Heart left ventricle (tissue), 16 donors: ENCODE measurements at regions not wholly inside any gene's neighbourhood (a gene's known extent, or its start where the extent isn't known, plus 50 kb on each side); places are given as distances from the start of the nearest gene placed in this dataset.
A peak's percentile ranks its signal among the peaks of the same experiment; 100 is the strongest.
"Not testable (repeated sequence)": the region's sequence is repeated elsewhere in the genome, so short reads cannot be mapped to it uniquely, and the experiment has no call there.

Experiments
- ATAC-seq, 4 donors: fragments of 200-7000 bp; cut with Tn5 transposase; one replicate each; pipeline ENCODE4 v1.9.1; 2020 to 2022; ENCODE audit warnings: moderate library complexity in 4 of 4, mild to moderate bottlenecking in 3 of 4, moderate number of reproducible peaks in 1 of 4
- DNase-seq, 5 donors: peaks; one replicate each; pipeline ENCODE4 v3.0.0-alpha.2; 2020
- H3K27ac ChIP-seq, 12 donors: fragments of 200-600 bp; sonication (generic) in 4 of 12; one replicate each; pipeline versions ENCODE4 v1.5.0 to v1.8.0; 2016 to 2022; ENCODE audit warnings: mild to moderate bottlenecking in 2 of 12
- H3K27me3 ChIP-seq, 9 donors: fragments of 200-600 bp; sonication (generic) in 2 of 9; one replicate each; pipeline versions ENCODE4 v1.5.1 to v1.8.0; 2016 to 2022; ENCODE audit warnings: mild to moderate bottlenecking in 3 of 9
- H3K36me3 ChIP-seq, 9 donors: fragments of 200-600 bp; sonication (generic) in 2 of 9; one replicate each; pipeline versions ENCODE4 v1.5.0 to v1.8.0; 2018 to 2022; ENCODE audit warnings: mild to moderate bottlenecking in 2 of 9
- H3K4me1 ChIP-seq, 12 donors: fragments of 200-600 bp; sonication (generic) in 4 of 12; one replicate each; pipeline versions ENCODE4 v1.5.0 to v1.8.0; 2016 to 2022; ENCODE audit warnings: mild to moderate bottlenecking in 3 of 12
- H3K4me3 ChIP-seq, 12 donors: fragments of 200-600 bp; sonication (generic) in 4 of 12; one replicate each; pipeline versions ENCODE4 v1.5.0 to v1.8.0; 2017 to 2022; ENCODE audit warnings: mild to moderate bottlenecking in 9 of 12, moderate library complexity in 4 of 12
- H3K9me3 ChIP-seq, 12 donors: fragments of 200-600 bp; sonication (generic) in 4 of 12; one replicate each; pipeline versions ENCODE4 v1.5.0 to v1.8.0; 2016 to 2022; ENCODE audit warnings: mild to moderate bottlenecking in 1 of 12
- CTCF ChIP-seq, 12 donors: fragments of 200-600 bp; sonication (generic) in 4 of 12; IDR thresholded peaks; one replicate each; pipeline versions ENCODE4 v1.5.0 to v1.8.0; 2018 to 2022; ENCODE audit warnings: antibody characterized with exemption in 12 of 12, mild to moderate bottlenecking in 5 of 12
- POLR2A ChIP-seq, 2 donors: fragments of 450-650 bp; IDR thresholded peaks; one replicate each; pipeline ENCODE4 v1.6.1; 2017; ENCODE audit warnings: antibody characterized with exemption in 2 of 2, mild to moderate bottlenecking in 2 of 2, moderate library complexity in 2 of 2
- WGBS, 4 donors: extraction: QIAGEN DNeasy Blood & Tissue Kit in 2 of 4; methylation state at CpG; one replicate each; pipeline versions ENCODE4 v1.1.5 to v1.1.7; 2013 to 2018; 5-methylcytosine and 5-hydroxymethylcytosine counted together
- intact Hi-C, 10 donors: fragments of 100-400 bp; cut with DNase I; formaldehyde crosslinking; loops; one replicate each; pipeline versions ENCODE4 v1.11.1 to v1.14.2; 2022
- donor health status: ischemic (EF 13 %, LVEDD 7.1; RV severe dilation, severe dysfunction).
- donor health status: healthy with polysubstance abuse.
- donor health status: DM: no; HTN: yes; CAD: no.
- donor health status: DM: no; HTN: no; CAD: no.
- donor health status: ischemic (EF 25% LVEDD 6.9; RV normal size, moderate dysfunction).
- donor health status: ischemic (EF 25% LVEDD 5.7; RV mildly dilated, moderate dysfunction).
- donor health status: healthy.
- donor health status: DM: yes; HTN: yes; CAD: no.
- donor health status: ischemic (EF 35%, LVEDD 5.7; RV mildly dilated, moderate dysfunction).
- donor health status: nonischemic (EF 11% LVEDD 7.7; RV severe dilation, severe dysfunction).
- donor health status: DM: yes; HTN: yes; CAD: no.
- donor health status: PGD.
- donor health status: ischemic (EF 29% LVEDD 5.4; RV normal size, mild dysfunction).
- donor health status: nonischemic (EF 23%, LVEDD 6.1; RV moderate dilation, normal function).

GRCh38 chr6:12627053-12627452 lies 89.5 kb upstream of the PHACTR1 start:
- H3K9me3 ChIP-seq: no peaks in the 10 kb centered on the region
- no peak overlapping the region for H3K27ac ChIP-seq
- WGBS, 4 donors: 95 to 100% (median 98%) methylated on average over 1 of the region's 1 CpG
- H3K4me3 ChIP-seq: no peak overlapping the region
- DNase-seq (no peak), ATAC-seq (no peak)
- no peak for TF ChIP-seq POLR2A (IDR thresholded peaks at IDR 0.05)
- TF ChIP-seq CTCF (IDR thresholded peaks at IDR 0.05): no peak
- intact Hi-C loops: no loop called here
- H3K4me1 ChIP-seq: peaks cover 0 to 5% (median 0%) of the 10 kb centered on the region in 12 donors
- H3K27me3 ChIP-seq: no peaks in the 10 kb centered on the region
- H3K36me3 ChIP-seq: no peaks in the 10 kb centered on the region

DNA sequence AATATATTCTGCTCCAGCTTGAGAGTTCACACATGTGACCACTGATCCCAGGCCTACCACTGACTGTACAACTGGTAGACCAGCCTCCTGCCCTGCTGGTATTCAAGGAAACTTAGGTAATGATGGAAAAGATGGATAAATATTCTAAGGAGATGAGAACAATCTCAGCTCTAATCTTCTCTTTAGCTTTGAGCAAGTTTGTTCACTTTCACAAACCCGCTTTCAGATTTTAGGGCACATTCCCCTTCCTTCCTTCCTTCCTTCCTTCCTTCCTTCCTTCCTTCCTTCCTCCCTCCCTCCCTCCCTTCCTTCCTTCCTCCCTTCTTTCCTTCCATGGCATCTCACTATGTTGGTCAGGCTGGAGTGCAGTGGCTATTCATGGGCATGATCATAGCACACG lies 88.2 kb upstream of the PHACTR1 start:
- no peaks in the 10 kb centered on the region for H3K9me3 ChIP-seq
- H3K4me3 ChIP-seq: no peak overlapping the region
- TF ChIP-seq POLR2A (IDR thresholded peaks at IDR 0.05) (no peak), CTCF (IDR thresholded peaks at IDR 0.05) (no peak)
- H3K4me1 ChIP-seq: no peaks in the 10 kb centered on the region
- ATAC-seq: no peak
- no peak for DNase-seq
- no peak overlapping the region for H3K27ac ChIP-seq
- 84 to 92% (median 87%) methylated on average over 2 of the region's 2 CpGs for WGBS, 4 donors
- intact Hi-C loops: no loop called here
- H3K27me3 ChIP-seq: no peaks in the 10 kb centered on the region
- H3K36me3 ChIP-seq: no peaks in the 10 kb centered on the region

DNA sequence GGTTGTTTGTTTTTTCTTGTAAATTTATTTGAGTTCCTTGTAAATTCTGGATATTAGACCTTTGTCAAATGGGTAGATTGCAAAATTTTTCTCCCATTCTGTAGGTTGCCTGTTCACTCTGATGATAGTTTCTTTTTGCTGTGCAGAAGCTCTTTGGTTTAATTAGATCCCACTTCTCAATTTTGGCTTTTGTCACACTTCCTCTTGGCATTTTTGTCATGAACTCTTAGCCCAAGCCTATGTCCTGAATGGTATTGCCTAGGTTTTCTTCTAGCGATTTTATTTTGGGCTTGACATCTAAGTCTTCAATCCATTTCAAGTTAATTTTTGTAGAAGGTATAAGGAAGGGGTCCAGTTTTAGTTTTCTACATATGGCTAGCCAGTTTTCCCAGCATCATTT lies 82.8 kb upstream of the PHACTR1 start:
- H3K4me3 ChIP-seq, H3K27me3 ChIP-seq, DNase-seq, H3K27ac ChIP-seq, H3K4me1 ChIP-seq, H3K36me3 ChIP-seq, ATAC-seq: not testable (repeated sequence)
- intact Hi-C loops: loop anchor here in 2 of 10 donors (10.0 kb wide), 1 partner anchor 261 kb away; no protein-coding TSS in a partner anchor
- H3K9me3 ChIP-seq: peaks cover 0 to 13% (median 0%) of the 10 kb centered on the region in 12 donors
- 87 to 95% (median 90%) methylated on average over 1 of the region's 1 CpG for WGBS, 4 donors

GRCh38 chr6:12635375-12635774 lies 81.2 kb upstream of the PHACTR1 start:
- no peak for DNase-seq
- Histone ChIP-seq H3K27me3 (no peaks in the 10 kb centered on the region), H3K9me3 (peaks cover 0 to 19% (median under 1%) of the 10 kb centered on the region in 12 donors), H3K4me1 (peaks cover 0 to 5% (median 0%) of the 10 kb centered on the region in 12 donors), H3K36me3 (no peaks in the 10 kb centered on the region), H3K27ac (no peak overlapping the region), H3K4me3 (no peak overlapping the region)
- peak in 3 of 4 donors; percentile 8 to 53 (median 10) for ATAC-seq
- 35 to 44% (median 39%) methylated on average over 2 of the region's 2 CpGs for WGBS, 4 donors
- intact Hi-C loops: loop anchor here in 7 of 10 donors (5.0 to 10.0 kb wide), 3 partner anchors 207 to 259 kb away; no protein-coding TSS in a partner anchor
- no peak for TF ChIP-seq CTCF (IDR thresholded peaks at IDR 0.05)
- TF ChIP-seq POLR2A (IDR thresholded peaks at IDR 0.05): no peak

- H3K9me3 ChIP-seq: peaks cover 0 to 22% (median 3%) of the 10 kb centered on the region in 12 donors
- no peaks in the 10 kb centered on the region for H3K36me3 ChIP-seq
- no peak overlapping the region for H3K4me3 ChIP-seq
- H3K4me1 ChIP-seq: peaks cover 0 to 5% (median 0%) of the 10 kb centered on the region in 12 donors
- ATAC-seq (peak; percentile 77 to 97 (median 92)), DNase-seq (peak in 3 of 5 donors; percentile 10 to 52 (median 24))
- no peaks in the 10 kb centered on the region for H3K27me3 ChIP-seq
- H3K27ac ChIP-seq: no peak overlapping the region
- intact Hi-C loops: loop anchor here in 8 of 10 donors (2.0 to 10.0 kb wide), 4 partner anchors 206 to 259 kb away; no protein-coding TSS in a partner anchor
- TF ChIP-seq CTCF (IDR thresholded peaks at IDR 0.05) (no peak), POLR2A (IDR thresholded peaks at IDR 0.05) (no peak)
- 16 to 28% (median 21%) methylated on average over 3 of the region's 3 CpGs for WGBS, 4 donors
Measured at GRCh38 chr6:12635813-12636212, 80.8 kb upstream of the PHACTR1 start.
